CD4-positive, alpha-beta T cell treated with Interleukin-4 for 4 hours (primary cell): ENCODE measurements at regions not wholly inside any gene's neighbourhood (a gene's known extent, or its start where the extent isn't known, plus 50 kb on each side); places are given as distances from the start of the nearest gene placed in this dataset.
"Not testable (repeated sequence)": the region's sequence is repeated elsewhere in the genome, so short reads cannot be mapped to it uniquely, and the experiment has no call there.

Experiments used
- DNase-seq: peaks from one replicate; pipeline ENCODE4 v3.0.0-alpha.2; 2020

- DNase-seq = no peak
These were observed 54.3 kb upstream of the FRMD6 start for GRCh38 chr14:51597261-51598001.

- DNase-seq = not testable (repeated sequence)
These were observed 52.6 kb upstream of the FRMD6 start for GRCh38 chr14:51598924-51599600.

GRCh38 chr14:51600658-51601057 is 51.1 kb upstream of the FRMD6 start:
- no peak for DNase-seq
